NCI-H345 (cell line): ENCODE measurements at regions not wholly inside any gene's neighbourhood (a gene's known extent, or its start where the extent isn't known, plus 50 kb on each side); places are given as distances from the start of the nearest gene placed in this dataset.

Source experiments
- DNase-seq: peaks from one replicate; lab custom pipeline; 2025; lab: John Stamatoyannopoulos, UW

DNA sequence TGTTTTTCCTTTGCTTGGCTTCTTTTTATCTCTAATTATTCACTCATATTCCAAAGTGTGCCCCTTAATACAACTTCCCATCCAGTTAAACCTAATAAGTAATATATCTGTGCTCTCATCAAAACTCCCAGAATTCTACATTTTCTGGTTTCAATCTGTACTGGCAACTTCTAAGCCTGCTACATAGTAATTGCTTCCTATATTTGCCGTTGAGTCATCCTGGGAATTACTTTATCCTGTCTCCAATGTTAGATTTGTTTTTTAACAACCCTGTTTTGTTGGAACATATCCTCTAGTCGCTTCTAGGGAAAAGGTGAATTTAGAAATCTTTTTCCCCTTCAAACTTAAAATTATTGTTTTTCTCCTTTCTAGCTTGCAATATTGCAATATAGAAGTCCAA lies 620.5 kb upstream of the PKN2 start:
- no peak for DNase-seq

DNA sequence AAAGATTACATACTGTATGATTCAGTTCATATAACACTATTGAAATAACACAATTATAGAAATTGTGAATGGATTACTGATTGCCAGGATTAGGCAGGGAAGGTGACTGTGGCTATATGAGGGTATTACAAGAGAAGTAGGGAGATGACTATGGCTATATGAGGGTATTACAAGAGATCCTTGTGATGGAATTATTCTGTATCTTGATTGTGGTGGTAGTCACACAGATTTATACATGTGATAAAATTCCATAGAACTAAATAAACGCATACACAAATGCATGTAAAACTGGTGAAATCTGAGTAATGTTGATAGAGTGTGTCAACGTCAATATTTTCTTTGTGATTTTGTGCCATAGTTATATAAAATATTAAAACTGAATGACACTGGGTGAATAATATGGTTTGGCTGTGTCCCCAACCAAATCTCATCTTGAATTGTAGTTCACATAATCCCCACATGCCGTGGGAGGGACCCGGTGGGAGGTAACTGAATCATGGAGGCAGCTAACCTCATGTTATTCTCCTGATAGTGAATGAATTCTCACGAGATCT lies 615.6 kb upstream of the PKN2 start:
- no peak for DNase-seq

DNA sequence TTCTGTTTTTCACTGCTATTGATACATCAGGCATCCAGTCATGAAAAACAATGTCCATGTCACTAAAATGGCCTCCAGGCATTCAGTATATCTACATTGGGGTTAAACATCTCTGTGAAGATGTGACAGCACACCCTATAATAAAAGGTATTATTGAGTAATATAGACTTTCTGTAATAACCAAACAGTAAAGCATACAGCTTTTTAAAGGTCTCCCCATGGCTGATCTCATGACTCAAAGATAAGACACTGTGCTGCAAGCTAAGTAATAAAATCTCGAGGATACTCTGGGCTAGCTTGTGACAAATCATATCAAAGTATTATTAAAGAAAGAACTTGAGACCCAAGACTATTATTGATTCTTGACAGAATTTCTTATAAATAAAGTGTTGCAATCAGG lies 613.1 kb upstream of the PKN2 start:
- DNase-seq, result no peak

- DNase-seq, result no peak
These were observed 609.4 kb upstream of the PKN2 start for GRCh38 chr1:88074661-88075060.

DNA sequence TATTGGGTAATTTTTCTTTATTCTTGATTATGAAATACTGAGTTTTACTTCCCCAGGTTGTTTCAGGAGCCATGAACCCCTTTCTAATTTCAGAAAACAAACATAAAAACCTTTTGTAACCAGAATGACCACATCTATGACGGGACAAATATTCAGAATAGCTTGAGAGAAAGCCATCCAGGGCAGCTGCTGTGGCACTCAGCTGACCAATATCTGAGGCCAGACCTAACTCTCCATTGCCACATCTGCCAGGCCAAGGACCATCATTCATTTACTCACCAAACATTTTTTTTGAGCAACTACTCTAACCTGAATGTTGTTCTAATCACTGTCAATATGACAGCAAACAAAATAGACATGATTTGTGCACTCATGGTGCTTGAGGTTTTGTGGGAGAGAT lies 608.3 kb upstream of the PKN2 start:
- DNase-seq, result no peak

DNA sequence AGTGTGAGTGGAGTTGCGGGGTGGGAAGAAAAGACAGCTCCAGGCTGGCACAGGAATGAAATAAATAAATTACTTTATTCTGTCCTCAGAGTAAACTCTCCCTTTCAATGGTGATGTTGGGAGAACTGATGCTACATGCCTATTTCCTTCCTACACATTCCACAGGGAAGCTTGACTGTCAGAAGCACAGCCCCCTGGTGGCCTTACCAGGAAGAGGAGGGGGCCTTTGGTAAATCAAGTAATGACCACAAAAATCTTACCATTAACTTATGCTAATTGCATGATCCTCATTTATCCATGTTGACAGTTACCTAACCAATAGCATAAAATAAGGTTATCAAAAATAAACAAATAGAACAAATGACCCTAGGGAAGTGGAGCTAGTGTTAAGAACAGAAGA lies 605.0 kb upstream of the PKN2 start:
- peak; percentile 1 for DNase-seq

- DNase-seq, result no peak
These were observed 603.2 kb upstream of the PKN2 start for GRCh38 chr1:88080875-88081274.

- no peak for DNase-seq
These were observed 595.6 kb upstream of the PKN2 start for GRCh38 chr1:88088481-88088880.

- no peak for DNase-seq
These were observed 594.1 kb upstream of the PKN2 start for GRCh38 chr1:88089961-88090360.

DNA sequence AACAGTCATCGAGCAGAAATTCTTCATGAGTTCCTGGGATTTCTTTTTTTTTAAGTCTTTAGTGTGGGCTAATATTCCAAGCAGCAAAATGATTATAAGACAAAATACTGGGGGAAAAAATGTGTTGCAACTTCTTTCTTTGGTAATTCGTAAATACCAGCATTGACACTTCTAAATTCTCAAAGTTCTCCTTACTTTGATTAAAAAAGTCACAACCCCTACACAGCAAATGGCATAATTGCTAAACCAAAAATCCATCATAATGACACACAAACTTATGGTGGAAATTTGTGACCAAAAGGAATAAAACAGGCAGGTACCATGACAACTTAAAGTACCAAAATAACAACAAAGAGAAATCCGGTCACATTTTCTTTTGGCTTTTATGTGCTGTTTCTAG lies 585.2 kb upstream of the PKN2 start:
- DNase-seq, result no peak

GRCh38 chr1:88101041-88101440 lies 583.0 kb upstream of the PKN2 start:
- DNase-seq, result no peak

DNA sequence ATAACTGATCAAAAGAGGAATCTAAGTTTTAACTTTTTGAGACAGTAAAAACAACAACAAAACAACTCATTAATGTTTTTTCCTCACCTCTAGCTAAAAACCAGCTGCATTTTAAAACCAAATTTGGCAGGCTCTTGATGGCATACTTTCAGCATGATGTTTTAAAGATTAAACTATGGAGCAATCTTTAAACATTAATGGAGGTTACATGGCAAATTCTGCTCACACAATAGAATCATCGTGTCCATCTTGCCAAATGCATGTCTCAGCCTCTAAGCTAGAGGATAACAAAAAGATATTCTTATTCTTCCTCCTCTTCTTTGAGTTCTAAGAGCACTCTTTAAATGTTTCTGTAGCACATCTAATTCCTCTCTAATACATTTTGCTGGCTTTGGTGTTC lies 579.8 kb upstream of the PKN2 start:
- DNase-seq, result no peak

DNA sequence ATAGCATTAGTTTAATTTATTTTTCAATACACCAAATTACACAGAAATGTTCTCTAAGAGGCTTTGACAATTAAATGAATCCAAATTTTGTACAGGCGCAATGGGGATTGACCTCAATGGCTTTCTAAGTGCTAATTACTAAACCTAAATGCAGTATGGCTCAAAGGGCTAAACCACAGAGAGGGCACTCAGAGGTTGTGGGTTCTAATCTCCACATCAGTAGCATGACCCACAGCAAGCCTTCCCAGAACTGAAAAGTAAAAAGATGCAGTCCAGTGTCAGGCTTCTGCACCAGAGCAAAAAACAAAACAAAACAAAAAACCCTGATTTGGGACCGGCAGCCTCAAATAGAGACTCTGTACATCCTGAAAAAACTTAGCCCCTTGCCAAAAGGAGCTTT lies 579.2 kb upstream of the PKN2 start:
- no peak for DNase-seq

DNA sequence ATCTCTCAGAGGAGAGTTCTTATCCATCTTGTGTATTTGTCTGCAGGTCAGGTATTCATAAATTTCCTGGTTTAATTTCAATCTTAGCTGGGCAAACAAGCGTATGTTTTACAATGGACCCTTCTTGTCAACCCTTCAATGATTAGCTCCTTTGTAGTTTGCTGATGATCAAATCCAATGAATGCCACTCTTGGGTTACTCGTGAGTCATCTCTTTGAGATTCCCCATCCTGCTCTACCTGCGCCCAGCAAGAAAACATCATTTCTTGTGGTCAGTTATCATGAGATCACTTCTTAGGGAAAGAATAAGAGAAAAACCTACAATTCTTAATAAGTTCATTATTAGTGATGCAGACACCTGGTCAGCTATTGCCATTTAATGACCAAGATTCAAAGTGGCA lies 572.3 kb upstream of the PKN2 start:
- DNase-seq, result no peak

DNA sequence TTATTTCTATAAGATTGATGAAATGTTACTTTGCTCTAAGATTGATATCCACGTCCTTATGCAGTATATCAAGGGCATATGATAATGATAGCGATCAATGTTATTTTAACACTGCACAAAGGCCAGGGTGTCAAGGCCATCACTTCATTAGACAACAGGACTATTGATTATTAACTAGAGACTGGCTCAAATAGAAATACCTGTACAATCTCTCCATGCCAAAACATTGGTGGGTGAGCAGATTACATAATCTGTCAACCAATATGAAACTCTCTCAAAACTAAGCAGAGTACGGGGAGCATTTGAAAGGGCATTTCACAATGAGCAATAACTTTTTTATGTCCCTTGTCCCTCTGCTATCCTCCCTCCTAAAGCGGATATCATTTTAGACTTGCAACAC lies 566.5 kb upstream of the PKN2 start:
- no peak for DNase-seq

- DNase-seq, result no peak
These were observed 565.8 kb upstream of the PKN2 start for GRCh38 chr1:88118176-88118845.

- DNase-seq, result no peak
These were observed 559.5 kb upstream of the PKN2 start for GRCh38 chr1:88124614-88125013.

DNA sequence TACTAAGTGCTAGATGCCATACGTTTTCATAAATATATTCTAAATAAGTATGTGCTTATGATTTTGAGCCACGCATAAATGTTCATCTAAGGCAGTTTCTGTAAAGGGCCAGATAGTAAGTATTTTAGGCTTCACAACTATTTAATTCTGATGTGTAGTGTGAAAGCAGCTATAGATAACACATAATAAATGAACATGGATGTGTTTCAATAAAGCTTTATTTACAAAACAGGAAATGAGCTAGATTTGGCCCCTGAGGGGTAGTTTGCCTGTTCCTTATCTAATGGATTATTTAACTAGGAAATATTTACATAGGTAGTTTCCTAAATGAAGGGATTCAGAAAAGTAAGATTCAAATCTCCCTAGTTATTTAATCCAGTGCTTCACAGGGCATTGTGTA lies 557.6 kb upstream of the PKN2 start:
- DNase-seq, result no peak

GRCh38 chr1:88133991-88134390 lies 550.1 kb upstream of the PKN2 start:
- DNase-seq, result no peak

- DNase-seq, result no peak
These were observed 548.8 kb upstream of the PKN2 start for GRCh38 chr1:88134983-88135921.

DNA sequence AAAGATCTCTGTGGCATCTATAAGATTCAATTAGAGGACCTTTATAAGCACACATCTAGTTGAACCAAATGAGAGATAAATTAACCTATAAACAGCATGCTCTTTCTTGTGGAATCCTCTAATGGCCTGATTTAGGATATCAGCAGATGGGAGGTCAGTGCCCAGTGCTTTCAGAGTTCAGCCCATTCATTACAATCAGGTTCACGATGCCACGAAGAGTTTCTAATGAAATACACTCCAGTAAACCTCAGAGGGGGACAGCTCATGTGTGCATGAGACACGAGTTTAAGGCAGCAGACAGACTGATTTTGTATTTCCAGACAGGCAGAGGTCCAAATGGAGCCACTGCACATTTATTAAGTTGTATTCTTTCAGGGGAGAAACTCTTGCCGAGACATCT lies 544.4 kb upstream of the PKN2 start:
- no peak for DNase-seq

DNA sequence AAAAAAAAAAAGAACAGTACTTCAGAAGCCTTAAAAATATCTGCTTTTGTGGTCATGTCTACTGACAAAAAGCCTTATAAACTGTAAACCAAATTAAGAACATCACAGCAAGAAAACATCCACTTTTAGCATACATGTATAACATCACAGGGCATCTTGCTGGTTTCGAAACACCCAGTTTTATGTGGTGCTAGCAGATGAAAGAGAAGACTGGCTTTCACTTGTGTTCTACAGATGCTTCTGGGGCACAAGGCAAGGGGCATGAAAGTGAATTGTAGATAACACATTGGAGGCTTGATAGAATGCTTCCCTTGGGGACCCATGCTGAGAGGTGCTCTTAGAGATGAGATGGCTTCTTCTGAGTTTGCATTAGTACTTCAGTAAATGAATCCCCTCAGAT lies 543.7 kb upstream of the PKN2 start:
- no peak for DNase-seq

GRCh38 chr1:88141499-88142074 lies 542.5 kb upstream of the PKN2 start:
- no peak for DNase-seq
